ENCODE measurements at regions not wholly inside any gene's neighbourhood (a gene's known extent, or its start where the extent isn't known, plus 50 kb on each side); places are given as distances from the start of the nearest gene placed in this dataset.

DNA sequence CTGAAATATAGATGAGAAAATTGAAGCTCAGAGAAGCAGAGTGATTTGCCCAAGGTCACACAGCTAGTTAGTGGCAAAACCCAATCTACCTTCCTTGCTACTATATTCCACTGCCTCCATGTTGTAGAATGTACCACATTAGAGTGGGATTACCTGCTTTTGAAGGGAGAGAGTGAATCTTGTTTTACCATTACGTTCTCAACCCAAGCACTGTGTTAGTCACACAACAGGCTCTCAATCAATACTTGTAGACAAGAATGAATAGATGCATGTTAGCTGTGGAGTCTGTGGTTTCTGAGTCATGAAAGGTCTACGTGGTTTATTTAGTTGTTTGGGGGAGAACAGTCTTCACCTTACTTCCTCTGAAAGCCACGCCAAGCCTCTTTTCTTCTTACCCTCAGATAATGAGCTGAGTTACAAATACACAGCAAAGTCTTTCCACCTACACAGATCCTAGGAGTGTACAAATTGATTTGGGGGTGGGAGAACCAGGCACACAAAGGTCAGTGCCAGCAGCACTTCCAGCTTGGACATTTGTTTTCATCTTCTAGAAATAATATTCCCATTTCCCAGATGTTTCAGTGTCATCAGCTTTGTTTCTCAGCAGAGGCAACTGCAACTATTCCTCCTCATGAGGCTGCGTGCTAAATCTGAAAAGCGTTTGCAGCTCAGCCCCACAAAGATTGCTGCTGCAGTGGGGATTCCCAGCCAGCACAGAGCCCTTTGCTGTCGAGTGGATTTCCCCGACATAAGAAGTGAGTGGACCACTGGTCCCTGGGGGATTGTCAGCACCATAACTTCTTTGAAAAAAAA lies 71.5 kb upstream of the ADO start:
- Histone ChIP-seq H3K4me1 (ENCODE audit: insufficient read depth, low read length) (no peaks in the 10 kb centered on the region), H3K9me3 (ENCODE audit: control insufficient read depth, insufficient read depth, low read length) (no peaks in the 10 kb centered on the region), H3K9ac (ENCODE audit: low read depth, low read length) (no peak overlapping the region), H3K36me3 (ENCODE audit: insufficient read depth, low read length) (no peaks in the 10 kb centered on the region)

DNA sequence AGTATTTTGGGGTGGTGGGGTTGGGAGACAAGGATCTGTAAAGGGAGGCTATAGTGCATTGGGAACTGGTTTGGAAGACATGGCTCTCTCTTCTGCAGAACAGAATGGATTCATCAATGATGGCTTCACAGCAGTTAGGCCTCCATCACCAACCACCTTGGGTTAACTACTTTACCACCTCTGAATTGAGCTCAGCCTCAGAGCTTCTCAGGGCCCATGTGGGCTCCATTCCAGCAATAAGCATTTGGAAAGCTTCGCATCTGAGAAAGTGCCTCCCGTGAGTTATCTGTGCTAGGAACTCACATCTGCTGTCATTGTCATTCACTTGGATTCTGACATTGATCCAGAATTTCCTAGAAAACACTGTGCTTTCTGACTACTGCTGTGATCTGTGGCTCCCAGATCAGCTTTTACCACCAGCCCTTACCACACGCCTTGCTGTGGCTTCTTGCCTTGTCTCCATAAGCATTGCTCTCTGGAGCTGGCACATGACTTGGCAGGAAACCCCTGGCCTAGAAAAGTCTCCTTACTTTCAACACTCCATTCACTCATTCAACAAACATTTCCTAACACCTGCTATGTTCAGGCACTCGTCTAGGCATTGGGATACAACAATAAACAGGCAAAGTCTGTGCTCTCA lies 70.7 kb upstream of the ADO start:
- no peaks in the 10 kb centered on the region for H3K9me3 ChIP-seq (ENCODE audit: control insufficient read depth, insufficient read depth, low read length)
- no peak overlapping the region for H3K9ac ChIP-seq (ENCODE audit: low read depth, low read length)
- H3K4me1 ChIP-seq (ENCODE audit: insufficient read depth, low read length): no peaks in the 10 kb centered on the region
- no peaks in the 10 kb centered on the region for H3K36me3 ChIP-seq (ENCODE audit: insufficient read depth, low read length)

DNA sequence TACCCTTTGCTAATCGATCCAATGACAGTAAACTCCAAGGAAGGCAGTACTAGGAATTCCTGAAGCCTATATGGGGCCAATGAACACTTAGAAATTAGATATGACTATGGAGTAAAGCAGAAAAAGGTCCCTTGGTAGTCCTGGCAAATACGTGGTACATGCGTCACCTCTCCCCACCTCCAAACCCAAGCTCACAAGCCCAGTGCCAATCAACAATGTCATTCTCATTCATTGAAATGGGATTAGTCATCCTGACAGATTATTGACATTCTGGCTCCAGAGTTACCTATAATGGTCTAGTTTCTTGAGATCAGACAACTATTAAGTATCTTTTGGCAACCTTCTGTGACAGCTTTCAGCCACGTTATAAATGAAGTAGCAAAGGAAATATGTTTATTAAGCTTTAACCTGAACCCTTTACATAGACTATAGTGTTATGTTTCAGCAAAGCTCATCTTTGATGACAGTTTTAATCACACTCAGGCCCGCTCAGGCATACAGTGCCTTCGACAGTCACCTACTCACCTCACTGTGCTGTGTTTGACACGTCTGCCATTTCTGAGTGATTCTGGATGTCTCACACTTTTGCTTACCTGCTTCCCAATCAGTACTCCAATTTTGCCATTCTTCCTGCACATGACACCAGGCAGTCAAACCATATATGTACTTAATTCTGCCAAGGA lies 69.6 kb upstream of the ADO start:
- Histone ChIP-seq H3K9me3 (ENCODE audit: control insufficient read depth, insufficient read depth, low read length) (no peaks in the 10 kb centered on the region), H3K4me1 (ENCODE audit: insufficient read depth, low read length) (no peaks in the 10 kb centered on the region), H3K9ac (ENCODE audit: low read depth, low read length) (no peak overlapping the region), H3K36me3 (ENCODE audit: insufficient read depth, low read length) (no peaks in the 10 kb centered on the region)

DNA sequence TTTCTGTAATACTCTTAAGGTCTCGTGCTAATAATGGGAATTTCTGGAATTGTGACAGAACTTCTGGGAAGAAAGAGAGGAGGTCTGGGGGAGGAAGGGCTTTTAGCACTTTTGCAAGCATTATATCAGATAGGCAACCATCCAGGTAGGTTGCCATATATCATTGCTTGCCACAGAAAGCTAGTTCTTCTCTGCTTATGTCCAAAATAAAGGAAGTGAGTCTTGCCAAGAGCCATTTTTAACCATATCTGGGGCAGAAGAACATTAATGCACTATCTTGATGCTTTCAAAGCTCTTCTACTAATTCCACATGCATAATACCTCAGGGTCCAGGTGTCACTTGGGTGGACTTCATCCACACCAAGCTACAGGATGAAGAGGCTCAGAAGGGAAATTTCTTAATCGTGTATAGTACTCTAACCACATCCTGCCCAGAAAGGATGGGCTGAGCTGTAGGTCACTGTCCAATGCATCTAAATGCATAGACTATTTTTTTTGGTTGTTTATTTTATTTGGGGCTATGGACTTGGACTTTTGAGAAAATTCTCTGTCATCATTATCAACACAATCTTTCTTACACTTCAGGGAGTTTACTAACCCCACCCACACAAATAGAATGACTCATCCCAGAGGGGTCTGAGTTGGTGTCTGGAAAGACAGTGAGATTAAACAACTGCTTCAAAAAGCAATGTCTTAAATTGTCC lies 68.9 kb upstream of the ADO start:
- H3K36me3 ChIP-seq (ENCODE audit: insufficient read depth, low read length): no peaks in the 10 kb centered on the region
- no peaks in the 10 kb centered on the region for H3K9me3 ChIP-seq (ENCODE audit: control insufficient read depth, insufficient read depth, low read length)
- H3K4me1 ChIP-seq (ENCODE audit: insufficient read depth, low read length): no peaks in the 10 kb centered on the region
- no peak overlapping the region for H3K9ac ChIP-seq (ENCODE audit: low read depth, low read length)

DNA sequence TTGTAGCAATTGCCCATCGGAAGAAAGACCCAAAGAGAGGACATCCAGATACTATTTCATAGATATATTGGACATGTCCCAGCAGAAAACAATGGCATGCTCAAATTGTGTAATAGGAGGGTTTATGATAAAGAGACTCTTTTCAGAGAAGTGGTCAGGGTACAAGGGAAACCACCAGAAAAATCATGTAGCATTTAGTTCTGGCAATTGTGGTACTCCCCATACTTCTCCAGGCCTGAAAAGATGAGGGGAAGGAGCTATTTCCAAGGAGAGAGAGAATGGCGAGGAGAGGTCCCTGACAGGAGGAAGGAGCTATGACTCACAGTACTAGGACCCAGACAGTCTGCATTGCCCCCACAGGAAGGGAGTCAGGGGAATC lies 68.4 kb upstream of the ADO start:
- Histone ChIP-seq H3K36me3 (ENCODE audit: insufficient read depth, low read length) (no peaks in the 10 kb centered on the region), H3K9ac (ENCODE audit: low read depth, low read length) (no peak overlapping the region), H3K4me1 (ENCODE audit: insufficient read depth, low read length) (no peaks in the 10 kb centered on the region), H3K9me3 (ENCODE audit: control insufficient read depth, insufficient read depth, low read length) (no peaks in the 10 kb centered on the region)

DNA sequence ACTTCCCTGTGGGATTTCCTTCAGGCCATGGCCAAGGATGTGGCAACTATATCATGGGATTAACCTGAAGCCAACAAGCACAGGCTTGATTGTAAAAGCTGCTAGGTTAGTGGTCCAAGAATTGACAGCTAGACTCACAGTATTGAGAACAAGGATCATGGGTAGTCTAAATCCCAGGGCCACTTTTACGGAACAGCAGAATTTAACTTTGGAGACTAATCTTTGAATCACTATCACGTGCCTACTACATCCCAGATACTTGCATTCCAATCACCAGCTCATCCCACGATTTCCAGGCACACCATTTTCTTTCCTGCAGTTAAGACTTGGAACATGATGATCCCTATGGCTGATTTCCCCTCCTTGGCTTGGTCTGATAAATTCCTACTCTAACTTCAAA lies 65.6 kb upstream of the ADO start:
- H3K36me3 ChIP-seq (ENCODE audit: insufficient read depth, low read length): no peaks in the 10 kb centered on the region
- no peak overlapping the region for H3K9ac ChIP-seq (ENCODE audit: low read depth, low read length)
- H3K9me3 ChIP-seq (ENCODE audit: control insufficient read depth, insufficient read depth, low read length): no peaks in the 10 kb centered on the region
- no peaks in the 10 kb centered on the region for H3K4me1 ChIP-seq (ENCODE audit: insufficient read depth, low read length)

DNA sequence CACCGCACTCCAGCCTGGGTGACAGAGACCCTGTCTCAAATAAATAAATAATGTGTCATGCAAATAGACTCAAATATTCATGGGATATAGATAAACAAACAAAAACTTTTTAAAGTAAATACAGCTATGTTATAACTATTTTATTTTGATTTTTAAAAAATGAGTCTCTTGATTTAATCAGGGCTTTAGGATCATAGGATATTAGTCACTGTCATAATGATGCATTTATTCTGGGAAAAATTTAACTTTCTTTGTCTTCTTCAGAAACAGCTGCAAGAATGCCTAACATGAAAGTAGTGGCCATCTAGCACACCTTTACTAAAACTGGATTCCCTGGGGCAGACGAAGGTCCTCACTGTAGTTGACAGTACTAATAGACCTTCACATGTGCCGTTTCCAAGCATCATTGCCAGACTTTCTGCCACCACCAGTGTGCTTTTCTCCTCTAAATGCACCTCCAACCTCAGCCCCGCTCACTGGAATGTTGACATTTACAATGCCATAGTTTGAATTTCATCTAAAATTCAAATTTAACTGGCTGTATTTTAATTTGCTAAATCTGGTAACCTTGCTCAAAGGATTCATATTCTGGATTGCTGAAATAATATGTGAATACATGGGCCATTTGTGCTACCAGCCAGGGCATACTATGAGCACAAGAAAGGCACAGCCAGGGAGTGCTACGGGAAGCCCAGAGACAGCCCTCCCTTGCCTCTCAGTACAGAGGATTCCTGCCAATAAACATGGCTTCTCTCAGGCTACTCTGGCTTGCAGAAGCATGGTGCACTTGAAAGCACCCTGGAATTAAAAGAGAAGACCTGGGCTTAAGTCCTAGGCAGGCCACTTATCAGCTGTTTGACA lies 63.4 kb upstream of the ADO start:
- no peaks in the 10 kb centered on the region for H3K4me1 ChIP-seq (ENCODE audit: insufficient read depth, low read length)
- H3K9me3 ChIP-seq (ENCODE audit: control insufficient read depth, insufficient read depth, low read length): no peaks in the 10 kb centered on the region
- H3K9ac ChIP-seq (ENCODE audit: low read depth, low read length): no peak overlapping the region
- no peaks in the 10 kb centered on the region for H3K36me3 ChIP-seq (ENCODE audit: insufficient read depth, low read length)

DNA sequence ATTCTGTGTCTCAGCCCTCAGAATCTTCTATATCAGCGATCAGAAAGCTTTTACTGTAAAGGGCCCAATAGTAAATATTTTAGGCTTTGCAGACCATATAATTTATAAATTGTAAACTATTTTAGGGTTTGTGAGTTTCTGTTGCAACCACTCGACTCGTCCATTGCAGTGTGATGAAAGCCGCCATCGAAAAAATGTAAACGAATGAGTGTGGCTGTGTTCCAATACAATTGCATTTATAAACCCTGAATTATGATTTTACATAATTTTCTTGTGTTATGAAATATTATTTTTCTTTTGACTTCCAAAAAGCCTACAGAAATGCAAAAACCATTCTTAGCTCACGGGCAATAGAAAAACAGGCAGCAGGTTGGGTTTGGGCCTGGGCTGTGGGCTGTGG lies 62.5 kb upstream of the ADO start:
- Histone ChIP-seq H3K36me3 (ENCODE audit: insufficient read depth, low read length) (no peaks in the 10 kb centered on the region), H3K4me1 (ENCODE audit: insufficient read depth, low read length) (no peaks in the 10 kb centered on the region), H3K9me3 (ENCODE audit: control insufficient read depth, insufficient read depth, low read length) (no peaks in the 10 kb centered on the region), H3K9ac (ENCODE audit: low read depth, low read length) (no peak overlapping the region)

DNA sequence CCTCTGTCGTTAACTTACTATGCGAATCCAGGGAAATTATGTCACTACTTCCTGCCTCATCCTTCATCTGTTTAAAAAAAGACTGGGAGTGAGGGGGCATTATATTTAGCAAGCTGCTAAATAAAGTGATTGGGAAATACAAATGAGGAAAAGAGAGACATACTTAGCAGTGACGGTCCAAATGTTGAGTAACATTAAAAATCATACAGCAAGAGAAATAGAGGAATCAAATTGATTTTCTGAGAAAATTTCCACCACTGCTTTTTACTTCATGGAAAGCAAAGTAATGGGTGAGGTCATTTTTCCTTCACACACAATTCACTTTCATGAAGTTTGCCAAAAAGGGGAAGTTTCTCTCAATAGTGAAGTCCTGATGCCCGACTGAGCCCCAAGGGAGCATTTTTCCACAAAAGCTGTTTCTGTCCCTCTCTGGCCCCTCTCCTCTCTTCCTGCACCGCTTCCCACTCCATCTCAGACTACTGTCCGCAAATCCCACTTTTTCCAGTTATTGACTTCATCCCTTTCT lies 61.9 kb upstream of the ADO start:
- H3K9me3 ChIP-seq (ENCODE audit: control insufficient read depth, insufficient read depth, low read length): no peaks in the 10 kb centered on the region
- no peak overlapping the region for H3K9ac ChIP-seq (ENCODE audit: low read depth, low read length)
- H3K4me1 ChIP-seq (ENCODE audit: insufficient read depth, low read length): no peaks in the 10 kb centered on the region
- no peaks in the 10 kb centered on the region for H3K36me3 ChIP-seq (ENCODE audit: insufficient read depth, low read length)

DNA sequence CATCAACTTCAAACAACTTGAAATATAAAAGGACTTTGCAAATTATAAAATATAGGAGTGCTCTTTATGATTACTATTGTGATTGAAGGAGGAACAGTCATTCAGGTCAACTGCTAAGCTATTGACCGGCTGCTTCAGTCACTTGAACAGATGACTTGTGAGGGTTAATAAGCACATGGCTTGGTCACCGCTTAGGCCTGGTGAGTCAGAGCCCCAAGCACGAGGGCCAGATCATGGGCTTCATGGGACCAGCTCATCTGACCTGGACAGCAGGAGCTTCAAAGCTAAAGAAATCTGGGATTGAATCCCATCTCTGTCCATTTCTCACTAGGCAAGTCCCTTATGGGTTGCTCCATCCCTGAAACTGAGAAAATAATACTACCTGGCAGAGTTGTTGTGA lies 60.4 kb upstream of the ADO start:
- no peaks in the 10 kb centered on the region for H3K9me3 ChIP-seq (ENCODE audit: control insufficient read depth, insufficient read depth, low read length)
- H3K9ac ChIP-seq (ENCODE audit: low read depth, low read length): no peak overlapping the region
- H3K4me1 ChIP-seq (ENCODE audit: insufficient read depth, low read length): no peaks in the 10 kb centered on the region
- H3K36me3 ChIP-seq (ENCODE audit: insufficient read depth, low read length): no peaks in the 10 kb centered on the region

DNA sequence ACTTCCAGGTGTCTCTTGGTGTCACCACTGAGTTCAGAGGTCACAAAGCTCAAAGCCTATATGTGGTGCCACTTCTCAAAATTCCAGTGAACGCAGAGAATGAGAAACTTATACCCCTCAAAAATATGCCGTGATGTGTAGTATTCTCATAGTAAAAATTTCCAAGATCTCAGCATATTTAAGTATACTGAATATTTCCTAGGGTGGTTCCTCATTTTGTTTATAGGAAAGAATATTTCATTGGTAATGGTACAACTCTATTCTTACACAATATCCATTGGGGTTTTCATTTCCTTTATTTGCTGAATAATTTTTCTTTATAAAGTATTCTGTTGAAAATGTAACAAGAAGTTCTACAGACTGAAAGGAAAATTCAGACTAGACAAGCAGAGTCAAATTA lies 58.9 kb upstream of the ADO start:
- Histone ChIP-seq H3K9ac (ENCODE audit: low read depth, low read length) (no peak overlapping the region), H3K9me3 (ENCODE audit: control insufficient read depth, insufficient read depth, low read length) (no peaks in the 10 kb centered on the region), H3K36me3 (ENCODE audit: insufficient read depth, low read length) (no peaks in the 10 kb centered on the region), H3K4me1 (ENCODE audit: insufficient read depth, low read length) (no peaks in the 10 kb centered on the region)

DNA sequence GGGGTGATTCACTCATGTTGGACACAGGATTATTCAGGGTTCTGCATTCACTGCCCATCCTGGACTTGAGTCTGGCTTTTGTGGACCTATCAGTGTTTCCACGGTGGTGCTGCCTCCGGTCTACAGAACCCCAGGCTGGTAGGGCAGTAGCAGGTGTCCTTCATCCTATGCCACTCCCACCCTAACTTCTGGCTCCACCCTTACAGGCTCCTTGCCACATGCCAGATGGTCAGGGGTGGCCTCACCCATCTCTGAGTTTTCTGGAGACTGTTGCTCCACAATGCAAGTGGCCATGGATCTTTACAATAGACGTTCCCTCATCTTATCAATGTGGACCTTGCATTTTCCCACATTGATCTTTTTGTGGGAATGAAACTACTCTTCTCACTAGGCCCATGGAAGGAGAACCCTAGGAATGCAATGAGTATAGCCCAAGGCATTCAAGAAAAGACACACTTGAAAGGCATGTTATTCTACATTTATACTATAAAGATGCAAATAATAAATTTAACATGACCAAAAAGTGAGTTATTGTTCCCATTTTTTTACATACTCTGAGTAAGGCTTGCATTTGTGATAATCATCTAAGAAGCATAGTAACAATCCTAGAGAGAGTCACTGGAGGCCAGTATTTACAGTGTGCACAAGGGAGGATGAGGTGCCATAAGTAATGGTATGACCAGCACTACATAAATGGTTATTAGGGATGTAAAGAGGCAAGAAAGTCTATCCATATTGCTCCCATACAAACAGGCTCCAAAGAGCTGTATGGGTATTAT lies 57.4 kb upstream of the ADO start:
- Histone ChIP-seq H3K4me1 (ENCODE audit: insufficient read depth, low read length) (no peaks in the 10 kb centered on the region), H3K9ac (ENCODE audit: low read depth, low read length) (no peak overlapping the region), H3K36me3 (ENCODE audit: insufficient read depth, low read length) (no peaks in the 10 kb centered on the region), H3K9me3 (ENCODE audit: control insufficient read depth, insufficient read depth, low read length) (no peaks in the 10 kb centered on the region)

DNA sequence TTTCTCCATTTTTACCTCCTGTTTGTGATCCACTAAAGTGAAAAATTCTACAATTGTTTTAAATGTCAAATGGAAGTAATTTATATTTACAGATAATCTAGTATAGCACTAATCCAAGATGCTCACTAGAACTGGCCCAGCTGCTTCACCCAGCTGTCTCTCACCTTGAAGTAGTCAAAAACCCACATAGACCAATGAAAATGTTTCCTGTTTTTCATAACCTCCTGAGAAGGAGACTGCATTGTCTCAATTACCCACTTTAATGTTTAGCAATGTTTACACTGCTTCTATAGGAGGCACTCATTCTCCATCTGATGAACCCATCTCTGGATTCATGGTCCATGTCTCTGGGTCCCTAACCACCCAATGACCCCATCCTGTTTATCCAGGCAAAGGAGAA lies 56.1 kb upstream of the ADO start:
- no peaks in the 10 kb centered on the region for H3K4me1 ChIP-seq (ENCODE audit: insufficient read depth, low read length)
- no peak overlapping the region for H3K9ac ChIP-seq (ENCODE audit: low read depth, low read length)
- no peaks in the 10 kb centered on the region for H3K9me3 ChIP-seq (ENCODE audit: control insufficient read depth, insufficient read depth, low read length)
- no peaks in the 10 kb centered on the region for H3K36me3 ChIP-seq (ENCODE audit: insufficient read depth, low read length)

All from ES-I3 (cell line).